GM21528 (cell line): ENCODE measurements at regions not wholly inside any gene's neighbourhood (a gene's known extent, or its start where the extent isn't known, plus 50 kb on each side); places are given as distances from the start of the nearest gene placed in this dataset.
"Not testable (repeated sequence)": the region's sequence is repeated elsewhere in the genome, so short reads cannot be mapped to it uniquely, and the experiment has no call there.

Experiments
- ATAC-seq: cut with Tn5 transposase; IDR thresholded peaks from one replicate; pipeline ENCODE4 v1.9.1; 2021; ENCODE audit warnings: mild to moderate bottlenecking, moderate library complexity; ENCODE audit not compliant: unreplicated experiment, low FRiP score

DNA sequence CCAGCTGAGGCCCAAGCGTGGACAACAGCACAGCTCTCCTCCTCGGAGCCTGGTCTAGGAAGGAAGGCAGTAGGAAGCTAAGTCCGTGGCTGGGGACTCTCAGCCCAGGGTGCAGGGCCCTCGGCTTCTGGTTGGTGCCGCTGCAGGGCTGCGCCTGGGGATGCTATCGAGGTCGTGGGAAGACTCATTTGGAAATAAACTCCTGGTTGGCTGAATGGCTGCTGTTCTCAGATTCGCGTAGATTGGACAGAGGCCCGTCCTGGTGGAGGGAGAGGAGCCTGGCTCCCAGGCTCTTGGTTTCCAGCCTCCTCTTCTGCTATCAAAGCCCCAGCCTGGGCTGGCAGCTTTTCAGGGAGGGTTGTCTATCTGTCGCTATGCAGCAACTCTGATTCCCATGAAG, 152.6 kb upstream of the FZD8 start:
- no peak for ATAC-seq

DNA sequence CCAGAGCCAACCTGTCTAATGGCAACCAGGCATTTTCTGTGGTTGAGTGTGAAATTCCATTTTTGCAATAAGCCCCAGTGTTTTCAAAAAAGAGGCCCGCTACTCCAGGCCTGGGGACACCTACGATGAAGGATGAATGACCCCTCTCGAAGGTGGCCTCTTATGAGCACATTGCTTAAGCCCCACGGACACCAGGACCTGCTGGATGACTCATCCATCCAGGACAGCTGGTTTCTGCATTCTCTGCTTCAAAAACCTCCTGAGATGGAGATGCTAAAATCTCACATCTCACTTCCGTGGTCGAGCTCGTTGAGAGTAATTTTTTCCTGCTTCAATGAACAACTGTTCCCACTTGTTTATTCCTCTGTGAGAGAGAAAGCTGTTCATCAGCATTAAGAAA, 150.2 kb upstream of the FZD8 start:
- ATAC-seq = no peak

DNA sequence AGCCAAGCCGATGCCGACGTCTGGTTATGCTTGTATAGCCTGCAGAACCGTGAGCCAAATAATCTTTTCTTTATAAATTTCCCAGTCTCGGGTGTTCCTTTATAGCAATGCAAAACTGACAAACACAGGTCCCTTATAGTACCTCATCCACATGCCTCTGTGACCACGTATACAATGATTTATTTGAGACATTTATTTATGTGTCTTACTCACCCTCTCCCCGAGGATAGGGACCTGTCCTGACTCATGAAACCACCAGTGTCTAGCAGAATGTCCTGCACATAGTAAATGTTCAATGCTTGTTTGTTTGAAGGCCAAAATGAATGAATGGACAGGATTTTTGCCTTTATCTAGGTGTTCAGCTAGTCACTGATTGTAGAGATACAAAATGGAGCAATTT, 147.9 kb upstream of the FZD8 start:
- no peak for ATAC-seq

DNA sequence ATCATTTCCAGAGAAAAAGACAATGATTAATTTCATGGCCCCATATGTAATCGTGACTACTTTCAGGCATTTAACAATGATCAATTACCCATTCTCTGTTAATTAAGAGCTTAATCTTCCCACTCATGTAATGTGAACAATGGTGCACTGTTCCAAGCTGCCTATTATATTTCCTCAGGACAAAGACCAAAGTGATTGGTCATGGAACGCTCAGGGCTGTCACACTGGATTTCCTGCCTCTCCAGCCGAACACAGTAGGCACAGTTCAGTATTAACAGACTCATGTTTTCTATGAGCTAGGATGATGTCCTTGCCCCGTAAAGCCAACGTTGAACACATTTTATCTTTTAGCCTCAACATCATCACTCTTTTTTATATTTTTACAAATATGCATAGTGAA, 142.7 kb upstream of the FZD8 start:
- no peak for ATAC-seq

DNA sequence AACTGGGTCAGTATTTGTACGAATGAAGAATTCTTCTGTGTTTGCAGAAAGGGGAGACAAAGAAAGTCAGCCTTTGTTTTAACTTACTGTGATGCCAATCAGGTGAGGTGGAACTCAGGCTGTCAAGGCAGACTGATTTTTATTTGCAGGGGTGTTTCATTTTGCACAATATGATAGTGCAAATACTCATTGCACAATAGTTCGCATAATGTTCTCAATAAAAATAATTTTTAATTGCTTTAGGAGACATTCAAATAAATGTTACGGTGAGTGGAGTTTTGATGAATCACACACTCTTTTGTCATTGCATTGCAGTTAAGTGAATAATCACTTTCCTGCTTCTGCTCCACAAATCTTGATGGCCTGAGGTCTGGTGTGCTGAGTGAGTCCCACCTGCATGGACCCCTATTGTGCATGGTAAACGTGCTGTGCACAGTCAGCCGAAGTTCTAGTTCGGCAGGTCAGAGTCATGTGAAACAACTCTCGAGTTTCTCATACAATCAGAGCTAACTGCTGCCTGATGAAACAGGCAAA, 141.3 kb upstream of the FZD8 start:
- ATAC-seq = no peak

DNA sequence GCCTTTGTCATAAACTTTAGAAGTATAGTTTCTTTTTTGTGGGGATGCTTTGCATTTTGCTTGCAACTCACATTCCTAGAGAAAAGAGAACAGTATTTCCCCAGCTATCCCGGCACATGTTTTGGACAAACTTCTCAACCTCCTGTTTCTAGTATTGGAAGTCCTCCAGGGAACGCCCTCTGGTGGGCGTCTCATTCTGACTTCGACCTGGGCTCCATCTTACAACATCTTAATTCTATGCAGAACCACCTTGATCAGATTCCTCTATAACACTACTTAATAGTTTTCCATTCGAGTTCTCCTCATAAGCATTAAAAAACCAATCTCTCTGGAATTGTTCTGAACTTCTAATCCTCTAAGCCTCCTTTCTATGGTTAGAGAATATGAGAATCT, 139.5 kb upstream of the FZD8 start:
- no peak for ATAC-seq

DNA sequence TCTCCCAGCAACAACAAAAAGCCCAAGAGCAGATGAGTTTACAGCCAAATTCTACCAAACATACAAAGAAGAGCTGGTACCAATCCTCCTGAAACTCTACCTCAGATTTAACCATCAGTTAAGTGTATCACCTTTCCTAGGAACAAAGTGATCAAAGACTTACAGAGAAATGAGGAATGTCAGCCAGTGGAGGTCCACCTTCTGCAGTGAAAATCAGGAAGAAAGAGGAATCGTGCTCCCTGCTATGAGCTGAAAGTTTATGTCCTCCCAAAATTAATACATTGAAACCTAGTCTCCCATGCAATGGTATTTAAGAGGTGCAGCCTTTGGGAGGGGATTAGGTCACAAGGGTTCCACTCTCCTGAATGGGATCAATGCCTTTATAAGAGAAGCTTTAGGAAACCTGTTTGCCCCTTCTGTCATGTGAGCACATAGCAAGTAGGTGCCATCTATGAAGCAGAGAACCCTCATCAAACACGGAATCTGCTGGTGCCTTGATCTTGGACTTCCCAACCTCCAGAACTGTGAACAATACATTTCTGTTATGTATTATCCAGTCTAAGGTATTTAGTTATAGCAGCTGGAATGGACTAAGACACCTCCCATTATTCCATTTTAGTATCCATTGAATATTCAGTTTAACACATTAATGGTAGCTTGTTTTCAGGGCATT, 139.0 kb upstream of the FZD8 start:
- no peak for ATAC-seq

DNA sequence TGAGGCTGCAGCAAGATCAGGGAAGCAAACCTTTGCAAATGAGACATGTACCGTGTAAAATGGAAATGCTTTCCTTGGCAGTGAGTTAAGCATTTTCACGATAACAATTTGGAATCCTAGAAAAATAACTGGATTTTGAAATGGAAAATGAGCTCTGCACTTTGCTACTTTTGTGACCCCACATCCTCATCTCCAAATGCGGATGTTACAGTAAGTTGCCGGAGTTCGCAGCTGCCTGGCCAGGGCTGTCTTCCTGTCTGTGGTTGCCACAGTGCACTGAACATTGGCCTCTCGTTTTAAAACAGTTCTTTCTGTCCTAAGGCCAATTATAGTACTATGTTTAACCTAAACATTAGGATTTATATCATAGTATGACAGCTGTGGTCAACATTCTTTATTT, 136.2 kb upstream of the FZD8 start:
- ATAC-seq = no peak

DNA sequence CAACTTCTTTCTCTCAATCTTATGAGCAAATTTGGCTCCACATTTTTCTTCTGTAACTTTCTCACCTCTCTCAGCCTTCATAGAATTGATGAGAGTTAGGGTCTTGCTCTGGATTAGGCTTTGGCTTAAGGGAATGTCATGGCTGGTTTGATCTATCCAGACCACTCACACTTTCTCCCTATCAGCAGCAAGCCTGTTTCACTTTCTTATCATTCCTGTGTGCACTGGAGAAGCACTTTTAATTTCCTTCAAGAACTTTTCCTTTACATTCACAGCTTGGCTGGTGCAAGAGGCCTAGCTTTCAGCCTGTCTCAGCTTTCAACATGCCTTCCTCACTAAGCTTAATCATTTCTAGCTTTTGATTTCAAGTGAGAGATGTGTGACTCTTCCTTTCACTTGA, 134.5 kb upstream of the FZD8 start:
- ATAC-seq = not testable (repeated sequence)

DNA sequence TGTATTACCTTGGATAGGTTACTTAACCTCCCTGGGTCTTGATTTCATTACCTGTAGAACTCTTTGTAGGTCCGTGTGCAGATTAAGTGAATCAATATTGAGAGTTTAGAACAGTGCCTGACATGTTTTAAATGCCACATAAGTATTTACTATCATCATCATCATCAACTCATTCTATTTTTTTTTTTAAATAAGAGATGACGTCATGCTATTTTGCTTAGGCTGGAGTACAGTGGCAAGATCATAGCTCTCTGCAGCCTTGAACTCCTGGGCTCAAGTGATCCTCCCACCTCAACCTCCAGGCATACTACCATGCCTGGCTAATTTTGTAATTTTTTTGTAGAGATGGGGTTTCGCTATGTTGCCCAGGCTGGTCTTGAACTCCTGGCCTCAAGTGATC, 132.0 kb upstream of the FZD8 start:
- ATAC-seq = no peak

DNA sequence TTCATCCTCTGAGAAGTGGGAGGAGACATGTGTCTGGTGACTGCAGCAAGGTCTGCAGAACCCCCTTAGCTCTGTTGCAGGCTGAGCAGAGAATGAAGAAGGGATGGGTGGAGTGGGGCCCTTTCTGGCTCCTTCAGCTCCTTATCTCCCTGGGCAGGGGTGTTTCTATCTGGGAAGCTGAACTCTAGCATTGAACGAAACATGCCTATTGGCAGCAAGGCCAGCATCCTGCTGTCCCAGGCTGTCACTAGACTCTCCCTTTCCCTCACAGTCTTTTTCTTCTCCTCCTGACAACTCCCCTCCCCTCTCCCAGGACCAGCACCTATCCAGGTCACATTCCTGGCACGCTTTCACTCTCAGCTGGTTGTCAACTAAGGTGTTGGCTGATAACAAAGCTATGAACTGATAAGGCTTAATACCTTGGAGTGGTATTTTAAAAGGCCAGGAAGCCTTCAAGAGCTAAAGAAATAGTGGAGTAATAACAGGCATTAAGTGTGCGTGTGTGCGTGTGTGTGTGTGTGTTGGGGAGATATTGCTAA, 128.8 kb upstream of the FZD8 start:
- no peak for ATAC-seq

DNA sequence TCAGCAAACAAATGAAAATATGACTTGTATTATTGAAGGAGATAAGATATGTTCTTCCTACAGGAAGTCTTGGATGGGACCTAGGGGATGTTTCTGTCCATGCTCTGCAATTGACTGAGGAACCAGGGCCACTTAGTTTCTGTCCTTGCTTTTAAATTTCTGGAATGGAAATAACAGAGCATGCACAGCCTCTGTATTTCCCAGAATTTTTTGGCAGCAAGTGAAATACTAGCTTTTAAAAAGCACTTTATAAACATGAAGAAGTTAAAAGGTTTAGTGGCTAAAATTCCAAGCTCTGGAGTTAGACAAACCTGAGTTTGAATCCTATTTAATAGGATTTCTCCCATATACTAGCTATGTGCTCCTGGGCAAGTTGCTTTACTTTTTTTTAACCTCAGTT, 127.7 kb upstream of the FZD8 start:
- no peak for ATAC-seq

DNA sequence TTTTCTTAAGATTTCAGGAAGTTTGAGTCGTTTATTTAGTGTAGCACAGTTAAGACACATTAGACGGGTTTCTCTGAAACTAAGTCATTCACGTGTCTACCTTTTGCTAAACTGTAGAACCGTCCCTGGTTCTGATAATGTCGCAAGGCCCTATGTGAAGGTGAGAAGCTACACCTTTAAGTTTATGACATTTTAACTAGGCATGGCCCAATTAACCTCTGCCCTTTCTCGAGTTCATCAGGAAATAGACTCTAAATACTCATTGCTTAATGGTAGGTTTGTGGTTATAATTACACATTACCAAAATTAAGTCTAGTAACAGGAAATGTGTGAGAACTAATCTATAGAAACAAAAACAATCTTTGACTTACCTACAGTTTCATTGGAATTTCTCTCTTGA, 126.6 kb upstream of the FZD8 start:
- no peak for ATAC-seq

DNA sequence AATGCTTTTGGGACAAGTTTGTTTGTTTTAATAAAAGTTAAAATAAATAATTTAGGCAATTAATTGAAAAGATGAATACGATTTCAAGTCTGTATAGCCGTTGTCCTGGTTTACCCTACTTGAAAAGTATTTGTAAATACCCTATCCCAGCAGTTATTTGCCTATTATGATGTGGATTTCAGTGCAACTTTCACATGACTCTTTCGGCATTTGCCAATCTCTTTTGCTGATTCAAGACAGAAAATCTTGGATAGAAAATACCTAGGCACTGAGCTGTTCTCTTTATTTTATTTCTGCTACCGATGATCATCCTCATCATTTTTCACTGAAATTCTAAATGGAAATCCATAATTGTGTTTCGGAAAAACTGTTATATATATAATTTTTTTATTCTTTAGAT, 125.9 kb upstream of the FZD8 start:
- ATAC-seq = no peak

DNA sequence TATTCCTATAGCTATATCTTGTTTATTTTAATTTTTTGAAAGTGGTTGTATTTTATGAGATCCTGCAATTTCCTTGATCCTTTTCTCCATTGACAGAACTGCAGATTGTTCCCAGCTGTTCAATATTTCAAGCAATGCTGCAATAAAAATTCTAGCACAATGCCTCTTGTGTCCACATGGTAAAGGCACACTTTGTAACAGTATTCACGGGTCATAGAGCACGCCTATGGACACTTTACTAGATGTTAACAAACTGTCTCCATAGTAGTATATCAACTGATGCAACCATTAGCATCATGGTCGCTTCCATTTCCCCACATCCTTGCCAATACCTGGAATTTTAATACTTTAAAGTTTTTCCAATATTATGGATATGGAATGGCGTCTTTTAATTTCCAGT, 123.9 kb upstream of the FZD8 start:
- ATAC-seq = no peak

DNA sequence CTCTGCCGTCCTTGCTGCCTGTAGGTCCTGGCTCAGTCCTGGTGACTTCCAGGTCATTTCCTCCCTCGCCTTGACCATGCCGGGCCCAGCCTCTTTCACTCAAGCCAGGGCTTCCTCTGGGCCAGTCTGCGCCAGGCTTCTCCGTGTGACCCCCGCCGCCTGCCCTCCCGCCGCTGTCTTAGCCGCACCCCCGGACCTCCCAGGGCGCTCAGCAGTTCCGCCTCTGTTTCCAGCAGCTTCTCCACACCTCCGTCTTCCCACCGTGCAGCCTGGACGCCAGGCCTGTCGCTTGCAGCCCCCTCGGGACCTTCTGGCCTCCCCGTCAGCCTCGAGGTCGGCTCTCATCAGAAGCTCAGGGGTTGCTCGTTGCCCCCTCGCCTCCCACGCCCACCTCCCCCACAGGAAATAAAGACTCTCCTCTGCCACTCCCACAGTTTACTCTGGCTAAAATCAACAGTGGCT, 123.0 kb upstream of the FZD8 start:
- no peak for ATAC-seq

DNA sequence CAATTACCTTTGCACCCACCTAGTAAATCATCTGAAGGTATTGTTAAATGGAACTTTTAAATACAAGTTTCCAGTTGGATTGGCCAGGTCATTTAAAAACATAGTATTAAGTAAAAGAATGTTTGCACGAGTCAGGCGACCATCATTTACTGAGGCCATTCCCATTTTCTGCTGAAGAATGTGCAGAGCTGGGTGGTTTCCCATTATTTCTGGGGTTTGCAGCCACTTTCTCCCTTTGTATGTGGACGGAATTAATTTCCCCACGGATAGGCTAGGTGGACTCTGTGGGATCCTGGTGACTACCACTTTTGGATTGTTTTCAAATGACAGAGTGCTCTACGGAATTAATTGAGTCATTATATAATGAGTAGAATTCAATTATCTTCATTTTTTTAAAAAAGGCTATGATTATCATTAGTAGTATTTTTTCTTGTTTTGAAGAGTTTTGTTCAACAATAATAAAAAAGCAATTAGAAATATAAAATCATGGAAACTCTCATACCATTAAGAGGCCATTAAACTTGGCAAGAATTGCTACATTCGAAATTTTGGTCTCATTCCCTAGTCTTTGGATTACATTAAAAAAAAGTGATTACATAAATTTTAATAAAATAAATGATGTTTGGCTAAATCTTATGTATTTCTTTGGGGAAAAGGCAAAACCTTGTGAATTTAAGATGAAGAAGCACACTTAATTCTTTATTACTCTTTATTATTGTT, 120.4 kb upstream of the FZD8 start:
- ATAC-seq = no peak

DNA sequence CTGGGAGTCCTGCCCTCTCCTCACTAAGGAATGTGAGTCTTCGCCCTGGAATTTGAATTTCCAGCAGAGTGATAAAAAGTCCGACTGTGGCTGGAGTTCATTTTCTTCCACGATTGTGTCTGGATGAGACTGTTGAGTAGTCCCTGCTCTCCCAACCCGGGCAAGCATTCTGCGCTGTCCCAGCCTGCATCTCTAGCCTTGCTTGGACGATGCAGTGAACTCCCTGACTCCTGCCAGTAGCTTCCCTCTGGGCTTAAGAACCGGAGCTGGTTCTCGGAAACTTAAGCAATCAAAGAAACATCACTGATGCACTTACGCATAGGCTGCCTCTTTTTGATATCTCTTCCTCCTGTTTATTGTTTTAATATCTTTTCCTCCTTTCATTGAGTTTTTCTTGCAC, 116.0 kb upstream of the FZD8 start:
- ATAC-seq = no peak

DNA sequence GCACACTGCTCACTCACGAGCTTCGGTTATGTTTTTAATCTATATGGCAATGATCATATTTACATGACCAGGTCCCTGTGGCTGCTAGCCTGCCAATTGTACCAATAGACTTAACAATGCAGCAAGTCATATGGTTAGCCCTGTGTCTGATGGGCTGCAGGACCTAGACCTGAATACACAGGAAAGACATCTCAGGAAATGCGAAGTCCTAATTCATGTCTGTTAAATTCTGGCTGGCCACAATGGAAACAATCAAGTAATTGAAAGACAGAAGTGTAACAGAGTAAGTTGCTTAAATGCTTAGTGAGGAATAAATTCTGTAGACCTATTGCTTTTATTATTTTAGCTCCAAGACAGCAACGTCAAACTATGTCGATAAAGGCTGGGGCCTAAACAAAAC, 112.4 kb upstream of the FZD8 start:
- ATAC-seq = no peak

DNA sequence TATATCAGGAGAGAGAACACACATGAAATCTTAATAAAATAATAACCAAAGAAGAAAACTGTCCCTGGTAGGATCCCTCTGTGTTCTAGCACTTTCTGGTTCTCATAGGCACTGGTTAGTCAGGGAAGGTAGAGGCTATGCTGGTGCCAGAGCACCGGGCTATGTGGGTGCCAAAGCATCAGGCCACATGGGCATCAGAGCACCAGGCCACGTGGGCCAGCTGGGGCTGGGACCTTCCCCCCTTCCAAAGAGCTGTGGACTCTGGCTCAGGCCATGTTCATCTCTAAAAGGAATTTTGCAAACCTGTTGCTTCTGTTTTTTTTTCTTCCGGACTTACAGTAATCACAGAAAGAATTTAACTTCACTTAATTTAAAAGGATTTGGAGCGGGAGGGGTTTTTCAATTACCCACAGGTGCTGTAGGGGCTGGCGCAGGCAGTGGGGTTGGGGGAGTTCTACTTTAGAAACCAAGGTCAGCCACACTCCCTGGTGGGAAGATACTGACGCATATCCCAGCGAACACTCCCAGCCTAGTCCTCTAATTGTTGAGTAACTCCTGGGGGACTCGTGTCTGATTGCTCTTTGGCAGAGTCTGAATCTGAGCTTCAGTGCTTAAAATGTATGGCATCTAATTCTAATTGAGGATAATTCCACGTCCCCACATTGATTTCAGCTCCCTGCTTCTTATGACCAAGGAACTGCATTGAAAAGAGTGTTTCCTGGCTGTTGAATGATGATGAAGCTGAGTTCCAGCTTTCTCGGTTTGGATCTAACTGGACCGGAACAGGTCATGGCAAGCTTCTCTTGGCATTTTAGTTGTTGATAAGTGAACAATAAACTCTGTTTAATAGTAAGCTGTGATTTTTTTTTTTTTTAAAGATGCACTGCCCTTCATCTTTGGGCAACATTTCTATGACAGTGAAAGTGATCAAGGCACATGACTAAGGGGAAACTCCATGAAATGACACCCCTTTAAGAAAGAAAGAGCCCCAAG, 110.7 kb upstream of the FZD8 start:
- no peak for ATAC-seq

DNA sequence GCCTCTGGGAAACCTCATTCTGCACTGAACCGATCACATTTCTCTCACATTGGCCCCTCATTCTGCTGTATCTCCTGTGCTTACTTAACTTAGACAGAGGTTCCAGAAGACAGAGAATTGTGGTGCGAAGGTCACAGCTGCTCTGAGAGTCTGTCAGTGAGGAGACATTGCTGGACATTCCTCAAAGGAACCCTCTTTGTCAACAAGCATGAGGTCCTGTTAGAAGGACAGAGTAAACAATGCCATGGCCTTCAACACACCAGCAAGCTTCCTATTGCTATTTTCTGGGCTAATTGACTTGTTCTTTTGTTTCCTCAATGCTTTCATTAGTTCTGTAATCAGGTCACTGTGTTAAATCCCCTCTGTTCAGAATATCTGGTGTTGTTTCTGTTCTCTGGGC, 109.3 kb upstream of the FZD8 start:
- no peak for ATAC-seq
